HCT116 (cell line): ENCODE measurements at regions not wholly inside any gene's neighbourhood (a gene's known extent, or its start where the extent isn't known, plus 50 kb on each side); places are given as distances from the start of the nearest gene placed in this dataset.

Experiments
- ATAC-seq: fragments of 200-7000 bp; cut with Tn5 transposase; 2 replicates; pipeline ENCODE4 v1.9.1; 2020; ENCODE audit warnings: mild to moderate bottlenecking, moderate library complexity
- BruUV-seq: library from RNA; stranded (reverse); fragments of 400-500 nt; replicated peaks from 2 replicates; lab custom pipeline; 2021; lab: Mats Ljungman, UMichigan
- CTCF ChIA-PET: fragments of 300-600 bp; sonication (Branson Sonifier 250); formaldehyde crosslinking; loops from one replicate; lab custom pipeline; 2021; ENCODE audit warnings: antibody characterized with exemption; lab: Charles Lee
- POLR2A ChIA-PET: fragments of 300-600, 350-600 bp; sonication (Branson Sonifier 250); formaldehyde crosslinking; loops from one replicate; lab custom pipeline; 2021; ENCODE audit warnings: antibody characterized with exemption; lab: Charles Lee
- RAD21 ChIA-PET, 2 experiments: fragments of 300-600 bp; sonication (Branson Sonifier 250); formaldehyde crosslinking; loops; one replicate each; lab custom pipeline; 2023; ENCODE audit warnings: low total read pairs in 2 of 2; ENCODE audit not compliant: uncharacterized antibody in 2 of 2, unreplicated experiment in 2 of 2, low non-redundant PET in 1 of 2; lab: Charles Lee
- DNase-seq: peaks from one replicate; pipeline ENCODE4 v3.0.0-alpha.2; 2010; ENCODE audit warnings: low read depth, low spot score
- H2AFZ ChIP-seq: fragments of 200-600 bp; shearing (Covaris generic), sonication (generic); 2 replicates; pipeline ENCODE4 v1.6.1; 2017; ENCODE audit warnings: low read depth, mixed run types, mixed read lengths, antibody characterized with exemption, low read length; ENCODE audit not compliant: poor library complexity, severe bottlenecking
- H3K27ac ChIP-seq: 2 replicates; pipeline ENCODE4 v1.5.1; 2012; ENCODE audit warnings: low read depth, low read length
- H3K27me3 ChIP-seq: fragments of 200-600 bp; sonication (generic); 2 replicates; pipeline ENCODE4 v1.6.1; 2016; ENCODE audit warnings: mixed run types, low read length, mixed read lengths; ENCODE audit not compliant: insufficient read depth
- H3K36me3 ChIP-seq, 2 experiments: fragments of 200-500 bp in 1 of 2; fragments of 200-600 bp in 1 of 2; sonication (Bioruptor generic) in 1 of 2; sonication (generic) in 1 of 2; 2 replicates each; pipeline versions ENCODE4 v1.5.1 to v1.6.1; 2014 to 2016; ENCODE audit warnings: low read length in 2 of 2, inconsistent platforms in 1 of 2, mixed read lengths in 1 of 2, mixed run types in 1 of 2; ENCODE audit not compliant: insufficient read depth in 2 of 2, control insufficient read depth in 1 of 2
- H3K4me1 ChIP-seq, 2 experiments: fragments of 200-600 bp in 1 of 2; sonication (generic) in 1 of 2; 2 replicates each; pipeline versions ENCODE4 v1.5.1 to v1.6.1; 2012 to 2017; ENCODE audit warnings: low read length in 2 of 2, inconsistent platforms in 1 of 2, mild to moderate bottlenecking in 1 of 2, mixed read lengths in 1 of 2, mixed run types in 1 of 2, moderate library complexity in 1 of 2; ENCODE audit not compliant: insufficient read depth in 2 of 2, control insufficient read depth in 1 of 2
- H3K4me2 ChIP-seq: fragments of 200-600 bp; sonication (generic); 2 replicates; pipeline ENCODE4 v1.6.1; 2017; ENCODE audit warnings: mixed run types, low read length, mixed read lengths
- H3K4me3 ChIP-seq, 2 experiments: fragments of 200-600 bp in 1 of 2; sonication (generic) in 1 of 2; replicated peaks in 1 of 2; 2 replicates each; pipeline ENCODE4 v1.5.1; 2011 to 2016; ENCODE audit warnings: low read length in 2 of 2, control low read depth in 1 of 2, low read depth in 1 of 2, mild to moderate bottlenecking in 1 of 2, mixed read lengths in 1 of 2, mixed run types in 1 of 2
- H3K79me2 ChIP-seq: fragments of 200-600 bp; sonication (generic); 2 replicates; pipeline ENCODE4 v1.6.1; 2017; ENCODE audit warnings: mild to moderate bottlenecking, mixed run types, low read length, moderate library complexity, mixed read lengths; ENCODE audit not compliant: insufficient read depth
- H3K9ac ChIP-seq: fragments of 200-600 bp; sonication (generic); 2 replicates; pipeline ENCODE4 v1.6.1; 2016; ENCODE audit warnings: low read length, mixed read lengths
- H3K9me2 ChIP-seq: fragments of 200-600 bp; sonication (generic), shearing (Covaris generic); 2 replicates; pipeline ENCODE4 v1.6.1; 2017; ENCODE audit warnings: mixed run types, mild to moderate bottlenecking, moderate library complexity; ENCODE audit not compliant: insufficient read depth
- H3K9me3 ChIP-seq, 2 experiments: fragments of 200-500 bp in 1 of 2; fragments of 200-600 bp in 1 of 2; sonication (Bioruptor generic) in 1 of 2; sonication (generic) in 1 of 2; 2 replicates each; pipeline ENCODE4 v1.6.1; 2014 to 2017; ENCODE audit warnings: low read length in 2 of 2, mixed read lengths in 2 of 2, inconsistent platforms in 1 of 2, low read depth in 1 of 2, mild to moderate bottlenecking in 1 of 2, mixed run types in 1 of 2, moderate library complexity in 1 of 2; ENCODE audit not compliant: control insufficient read depth in 1 of 2, insufficient read depth in 1 of 2
- H4K20me1 ChIP-seq: fragments of 200-600 bp; sonication (generic), shearing (Covaris generic); 2 replicates; pipeline ENCODE4 v1.6.1; 2017; ENCODE audit warnings: mixed run types, mild to moderate bottlenecking, moderate library complexity; ENCODE audit not compliant: insufficient read depth
- ELF1 ChIP-seq: IDR thresholded peaks from 2 replicates; pipeline ENCODE4 v1.6.1; 2012; ENCODE audit warnings: low read depth, borderline replicate concordance
- JUND ChIP-seq: IDR thresholded peaks from 2 replicates; pipeline ENCODE4 v1.6.1; 2012
- SP1 ChIP-seq: IDR thresholded peaks from 2 replicates; pipeline ENCODE4 v1.6.1; 2012; ENCODE audit warnings: low read depth
- SRF ChIP-seq: IDR thresholded peaks from 2 replicates; pipeline ENCODE4 v1.6.1; 2012; ENCODE audit warnings: low read depth
- intact Hi-C: fragments of 100-400 bp; cut with micrococcal nuclease; formaldehyde crosslinking; loops from 2 replicates; pipeline ENCODE4 v1.10.0; 2022
- TF ChIP-seq, protein P1 (sequence below), 3 experiments: fragments of 200-600 bp in 1 of 3; sonication (generic) in 1 of 3; IDR thresholded peaks in 2 of 3; conservative IDR thresholded peaks in 1 of 3; 2 replicates each; pipeline ENCODE4 v1.5.1; 2012 to 2017; ENCODE audit warnings: low read depth in 2 of 3, low read length in 2 of 3, antibody characterized with exemption in 1 of 3, borderline replicate concordance in 1 of 3, control low read depth in 1 of 3, mild to moderate bottlenecking in 1 of 3, mixed read lengths in 1 of 3, mixed run types in 1 of 3, moderate library complexity in 1 of 3; ENCODE audit not compliant: insufficient read depth in 1 of 3

DNA sequence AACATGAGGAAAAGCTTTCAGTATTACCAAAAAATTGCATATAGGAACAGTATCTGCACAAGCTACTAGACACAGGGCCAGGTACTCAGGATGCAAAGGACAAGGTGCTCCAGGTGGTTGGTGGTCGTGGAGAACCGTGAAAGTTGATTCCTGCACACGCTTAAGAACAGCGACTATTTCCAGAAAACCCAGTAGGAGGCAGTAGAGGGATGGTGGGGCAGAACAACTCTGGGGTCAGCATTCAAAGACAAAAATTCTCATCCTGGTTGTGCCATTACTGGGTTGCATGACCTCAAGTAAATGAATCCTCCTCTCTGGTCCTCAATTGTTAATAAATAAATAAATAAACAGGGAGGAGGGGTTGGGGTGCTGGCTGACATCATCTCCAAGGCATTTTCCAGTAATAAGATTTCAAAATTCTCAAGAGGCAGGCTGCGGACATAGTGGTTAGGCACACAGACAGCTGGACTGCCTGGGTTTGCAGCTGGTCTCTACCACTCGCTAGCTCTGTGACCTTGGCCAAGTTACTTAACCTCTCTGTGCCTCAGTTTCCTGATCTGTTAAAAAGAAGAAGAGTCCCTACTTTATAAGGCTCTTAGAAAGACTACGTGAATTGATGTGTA, 89.6 kb downstream of the ISX start:
- intact Hi-C loops = loop anchor here (2.0 to 10.0 kb wide), 3 partner anchors 75 to 1231 kb away; partner anchors contain the start of gene LARGE1
- H3K9ac ChIP-seq = no peak overlapping the region
- no peaks in the 10 kb centered on the region for H3K27me3 ChIP-seq
- H3K9me2 ChIP-seq = no peaks in the 10 kb centered on the region
- DNase-seq = no peak
- RAD21 ChIA-PET = interaction anchor here in 1 of 2 experiments (1.2 kb wide), 1 partner anchor 76 kb away, joined by 5 read pairs; no protein-coding TSS in a partner anchor
- H3K36me3 ChIP-seq = no peaks in the 10 kb centered on the region
- TF ChIP-seq ELF1 (no peak), SRF (no peak), SP1 (no peak), JUND (no peak)
- TF ChIP-seq, protein P1, sequence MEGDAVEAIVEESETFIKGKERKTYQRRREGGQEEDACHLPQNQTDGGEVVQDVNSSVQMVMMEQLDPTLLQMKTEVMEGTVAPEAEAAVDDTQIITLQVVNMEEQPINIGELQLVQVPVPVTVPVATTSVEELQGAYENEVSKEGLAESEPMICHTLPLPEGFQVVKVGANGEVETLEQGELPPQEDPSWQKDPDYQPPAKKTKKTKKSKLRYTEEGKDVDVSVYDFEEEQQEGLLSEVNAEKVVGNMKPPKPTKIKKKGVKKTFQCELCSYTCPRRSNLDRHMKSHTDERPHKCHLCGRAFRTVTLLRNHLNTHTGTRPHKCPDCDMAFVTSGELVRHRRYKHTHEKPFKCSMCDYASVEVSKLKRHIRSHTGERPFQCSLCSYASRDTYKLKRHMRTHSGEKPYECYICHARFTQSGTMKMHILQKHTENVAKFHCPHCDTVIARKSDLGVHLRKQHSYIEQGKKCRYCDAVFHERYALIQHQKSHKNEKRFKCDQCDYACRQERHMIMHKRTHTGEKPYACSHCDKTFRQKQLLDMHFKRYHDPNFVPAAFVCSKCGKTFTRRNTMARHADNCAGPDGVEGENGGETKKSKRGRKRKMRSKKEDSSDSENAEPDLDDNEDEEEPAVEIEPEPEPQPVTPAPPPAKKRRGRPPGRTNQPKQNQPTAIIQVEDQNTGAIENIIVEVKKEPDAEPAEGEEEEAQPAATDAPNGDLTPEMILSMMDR (IDR thresholded peaks at IDR 0.05 in 2 of 3, conservative IDR thresholded peaks at IDR 0.05 in 1 of 3; ENCODE audit: borderline replicate concordance in 1 of 3, insufficient read depth in 1 of 3, low read depth in 2 of 3, low read length in 2 of 3) = peak in 2 of 3 experiments; percentile 11 to 29; a peak in 3 of 6 replicates
- H3K4me3 ChIP-seq = no peak overlapping the region
- no peaks in the 10 kb centered on the region for H3K79me2 ChIP-seq
- no peak overlapping the region for H2AFZ ChIP-seq
- no peaks in the 10 kb centered on the region for H4K20me1 ChIP-seq
- no peak for ATAC-seq
- H3K4me2 ChIP-seq = peak overlapping the region; percentile 80
- no TSS peak for BruUV-seq
- H3K9me3 ChIP-seq = no peaks in the 10 kb centered on the region
- CTCF ChIA-PET = interaction anchor here (0.7 to 4.6 kb wide), 3 partner anchors 14 to 112 kb away, joined by 3 to 33 read pairs (median 4); no protein-coding TSS in a partner anchor
- no peak overlapping the region for H3K27ac ChIP-seq
- H3K4me1 ChIP-seq = peaks cover 3 to 17% of the 10 kb centered on the region in 2 experiments; a peak in 3 of 4 replicates
- POLR2A ChIA-PET = interaction anchor here (1.8 kb wide), 1 partner anchor 76 kb away, joined by 5 read pairs; no protein-coding TSS in a partner anchor
